Myocyte (in vitro differentiated cells): ENCODE measurements at regions not wholly inside any gene's neighbourhood (a gene's known extent, or its start where the extent isn't known, plus 50 kb on each side); places are given as distances from the start of the nearest gene placed in this dataset.

Experiments
- DNase-seq: peaks from one replicate; pipeline ENCODE4 v3.0.0-alpha.2; 2012; ENCODE audit warnings: low read depth

DNA sequence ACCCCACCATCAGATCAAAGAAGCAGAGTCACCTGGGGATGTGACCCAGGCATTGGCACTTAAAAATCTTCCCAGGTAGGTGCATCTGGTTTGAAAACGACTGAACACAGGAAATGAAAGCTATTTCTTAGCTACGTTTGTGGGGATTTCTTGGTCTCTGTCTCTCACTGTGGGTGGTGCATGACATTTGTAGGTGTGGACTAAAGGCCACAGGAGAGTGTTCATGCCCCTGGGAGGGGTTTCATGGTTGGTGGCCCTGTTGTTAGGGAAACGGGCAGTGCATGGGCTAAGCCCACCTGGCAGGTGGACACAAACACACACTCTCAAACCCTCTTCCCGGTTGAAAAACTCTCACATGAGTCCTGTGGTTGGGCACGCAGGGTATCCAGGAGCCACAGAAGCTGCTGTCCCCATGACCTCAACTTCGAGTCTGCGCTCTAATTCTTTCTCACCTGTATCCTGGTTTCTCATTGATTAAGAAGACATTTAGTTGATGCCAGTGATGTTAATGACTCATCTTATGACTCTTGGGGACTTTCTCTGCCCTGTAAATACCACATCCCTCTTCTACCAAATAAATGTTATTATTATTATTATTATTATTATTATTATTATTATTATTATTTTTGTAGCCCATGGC is 119.4 kb downstream of the MRPS6 start:
- no peak for DNase-seq

DNA sequence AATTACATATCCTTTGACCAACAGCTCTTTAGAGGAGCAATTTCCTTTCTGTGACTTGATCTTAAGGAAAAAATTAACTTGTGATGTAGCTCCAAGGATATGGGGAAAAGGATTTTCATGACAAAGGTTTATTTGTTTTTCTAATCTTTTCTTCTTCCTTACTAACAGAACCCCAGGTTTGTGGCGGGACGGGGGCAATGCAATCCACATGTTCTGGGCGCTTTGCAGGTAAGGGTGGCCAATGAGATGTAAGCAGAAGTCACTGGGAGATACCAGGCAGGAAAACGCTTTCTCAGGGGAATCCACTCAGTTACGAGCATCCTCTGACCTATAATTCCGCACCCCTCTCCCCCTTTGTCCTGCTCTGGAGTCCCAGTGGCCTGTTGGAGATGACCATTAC is 122.0 kb downstream of the MRPS6 start:
- DNase-seq: no peak

DNA sequence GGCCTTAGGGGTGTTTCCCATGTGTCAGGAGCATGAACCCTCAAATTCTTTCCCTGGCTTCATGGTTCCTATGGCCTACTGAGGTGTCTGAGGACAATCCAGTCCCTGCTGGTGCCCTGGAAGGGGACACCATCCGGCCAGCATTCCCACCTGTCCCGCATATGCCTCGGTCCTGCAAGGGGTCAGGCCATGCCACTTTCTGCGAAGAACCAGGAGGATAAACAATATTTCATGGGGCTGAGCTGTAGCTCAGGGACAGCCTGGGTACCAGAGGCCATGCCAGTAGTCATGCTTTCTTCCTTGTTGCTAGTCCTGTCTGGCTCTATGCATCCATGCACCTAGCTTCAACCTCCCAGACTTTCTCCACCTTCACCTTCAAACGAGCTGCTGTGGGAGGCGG is 123.6 kb downstream of the MRPS6 start:
- no peak for DNase-seq

DNA sequence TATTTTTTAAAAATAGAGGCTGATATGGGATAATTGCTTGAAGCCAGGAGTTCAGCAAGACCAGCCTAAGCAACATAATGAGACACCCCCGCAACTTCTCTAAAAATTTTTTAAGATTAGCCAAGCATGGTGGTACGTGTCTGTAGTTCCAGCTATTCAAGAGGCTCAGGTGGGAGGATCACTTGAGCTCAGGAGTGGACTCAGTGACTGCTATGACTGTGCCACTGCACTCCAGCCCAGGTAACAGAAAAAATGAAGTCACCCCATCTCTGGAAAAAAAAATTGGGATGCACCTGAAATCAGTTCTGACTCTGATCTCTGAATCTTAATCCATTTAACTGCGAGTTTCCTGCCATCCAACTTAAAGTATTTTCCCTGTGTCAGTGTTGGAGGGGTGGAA is 124.2 kb downstream of the MRPS6 start:
- DNase-seq: no peak

DNA sequence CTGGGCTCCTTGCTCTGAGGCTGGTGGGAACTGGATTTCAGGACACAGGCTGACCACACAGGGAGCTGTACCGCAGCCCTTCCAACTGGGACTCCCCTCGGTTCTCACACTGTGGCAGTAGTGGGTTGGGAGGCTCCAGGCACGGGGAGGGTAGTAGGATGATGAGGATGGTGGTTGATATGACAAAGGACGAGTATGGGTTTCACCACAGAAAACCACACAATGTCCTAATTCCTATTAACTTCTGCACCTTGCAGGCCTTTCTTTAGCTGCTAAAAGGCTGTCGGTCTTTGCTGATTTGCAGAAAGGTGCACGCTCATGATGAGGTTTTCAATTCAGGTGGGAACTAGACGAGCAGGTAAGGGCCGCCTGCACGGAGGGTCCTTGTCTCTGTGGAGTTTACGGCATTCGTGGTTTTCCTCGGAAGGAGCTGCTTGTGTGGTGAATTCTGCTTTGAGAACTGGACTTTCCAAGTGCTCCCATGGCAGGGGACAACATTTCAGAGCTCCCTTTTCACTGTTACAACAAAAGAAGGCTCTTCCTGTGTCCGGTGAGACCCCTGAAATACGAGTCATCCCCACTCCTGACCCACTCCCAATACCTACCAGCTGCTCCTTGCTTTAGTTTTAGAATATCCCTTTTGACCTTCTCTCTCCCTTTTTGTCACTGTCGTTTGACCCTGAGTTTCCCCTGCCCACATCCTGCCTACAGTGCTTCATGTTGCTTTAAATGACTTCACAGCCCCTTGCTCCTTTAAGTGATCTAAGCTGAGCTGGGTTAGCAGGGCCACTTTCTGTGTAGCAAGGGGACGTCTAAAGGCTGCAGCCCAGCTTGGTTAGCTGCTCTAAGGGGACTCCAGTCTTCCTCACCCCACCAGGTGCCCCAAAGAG is 125.1 kb downstream of the MRPS6 start:
- DNase-seq: no peak

DNA sequence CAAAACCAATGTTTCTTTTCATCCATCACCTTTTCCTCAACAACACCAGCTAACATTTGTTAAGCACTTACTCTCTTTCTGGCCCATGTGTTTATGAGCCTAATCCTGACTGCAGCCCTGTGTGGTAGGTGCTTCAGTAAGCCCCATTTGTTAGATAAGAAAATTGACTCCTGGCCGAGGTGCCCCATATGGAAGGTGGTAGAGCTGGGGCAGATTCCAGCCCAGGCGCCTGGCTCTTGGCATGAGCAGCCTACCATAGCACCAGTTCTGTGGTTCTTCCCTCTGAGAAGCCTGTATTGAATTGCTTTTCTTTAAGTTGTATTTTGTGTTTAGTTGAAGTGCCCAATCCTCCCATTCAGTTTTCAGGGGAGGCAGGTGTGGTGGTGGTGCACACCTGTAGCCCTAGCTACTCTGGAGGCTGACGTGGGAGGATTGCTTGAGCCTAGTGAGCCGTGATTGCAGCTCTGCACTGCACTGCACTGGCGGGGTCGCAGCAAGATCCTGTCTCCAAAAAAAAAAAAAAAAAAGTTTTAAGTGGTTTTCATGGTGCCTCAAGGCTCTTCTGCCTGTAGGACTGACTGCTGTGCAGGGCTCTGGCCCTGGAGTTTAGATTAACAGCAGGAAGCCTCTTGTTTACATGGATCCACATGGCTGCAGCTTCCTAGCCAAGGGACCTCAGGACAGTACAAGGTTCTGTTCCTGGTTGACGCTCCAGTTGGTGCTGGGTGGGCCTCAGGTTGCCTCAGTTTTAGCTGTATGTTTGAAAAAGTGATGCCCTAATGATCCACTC is 125.9 kb downstream of the MRPS6 start:
- no peak for DNase-seq

- DNase-seq: no peak
These were observed 127.0 kb downstream of the MRPS6 start for GRCh38 chr21:34200288-34200905.

GRCh38 chr21:34201001-34201400 is 127.6 kb downstream of the MRPS6 start:
- DNase-seq: no peak

- DNase-seq: no peak
These were observed 128.1 kb downstream of the MRPS6 start for GRCh38 chr21:34201481-34201858.

- DNase-seq: no peak
These were observed 129.4 kb downstream of the MRPS6 start for GRCh38 chr21:34202553-34203372.

- DNase-seq: no peak
These were observed 130.6 kb downstream of the MRPS6 start for GRCh38 chr21:34203851-34204420.

DNA sequence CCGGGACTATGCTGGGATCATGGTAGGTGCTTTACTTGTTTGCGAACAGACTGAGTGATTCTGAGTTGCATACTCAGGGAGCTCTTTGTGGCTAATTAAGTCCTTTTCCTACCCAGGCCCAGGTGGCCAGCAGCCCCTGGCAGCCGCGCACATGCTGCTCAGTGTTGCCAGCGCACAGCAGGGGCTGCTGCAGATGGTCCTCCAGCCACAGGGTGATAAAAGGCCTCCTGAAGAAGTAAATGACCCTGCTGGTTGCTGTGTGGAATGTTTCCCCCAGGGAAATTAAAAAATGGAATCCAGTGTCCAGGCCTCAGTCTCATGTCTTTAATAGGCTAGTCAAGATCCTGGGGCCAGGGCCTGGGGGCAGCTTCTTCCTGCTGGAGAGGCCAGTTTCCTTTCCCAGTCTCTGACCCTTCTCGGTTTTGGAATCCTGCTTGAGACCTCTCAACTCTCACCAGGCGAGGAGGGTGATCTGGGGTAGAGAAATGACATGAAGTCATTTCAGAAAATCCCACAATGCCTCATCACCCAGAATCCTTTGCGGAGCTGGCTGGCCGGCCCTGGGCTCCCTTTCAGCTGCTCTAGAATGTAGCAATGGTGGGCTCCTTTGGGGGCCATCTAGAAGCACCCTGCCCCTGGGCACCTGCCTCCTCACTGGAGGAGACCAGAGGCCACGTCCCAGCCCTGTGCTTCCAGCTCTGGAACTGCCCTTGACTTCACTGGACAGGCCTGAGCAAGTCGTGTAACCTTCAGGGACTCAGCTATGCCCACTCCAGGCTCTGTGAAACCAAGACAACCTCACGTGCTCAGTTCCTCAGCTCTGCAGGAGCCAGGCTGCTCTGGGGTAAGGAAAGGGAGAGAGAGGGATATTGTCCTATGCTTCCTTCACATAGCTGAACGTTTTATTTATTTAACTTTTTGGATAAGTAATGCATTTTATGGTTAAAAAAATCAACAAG is 131.4 kb downstream of the MRPS6 start:
- no peak for DNase-seq

- DNase-seq: no peak
These were observed 132.6 kb downstream of the MRPS6 start for GRCh38 chr21:34205811-34206571.

DNA sequence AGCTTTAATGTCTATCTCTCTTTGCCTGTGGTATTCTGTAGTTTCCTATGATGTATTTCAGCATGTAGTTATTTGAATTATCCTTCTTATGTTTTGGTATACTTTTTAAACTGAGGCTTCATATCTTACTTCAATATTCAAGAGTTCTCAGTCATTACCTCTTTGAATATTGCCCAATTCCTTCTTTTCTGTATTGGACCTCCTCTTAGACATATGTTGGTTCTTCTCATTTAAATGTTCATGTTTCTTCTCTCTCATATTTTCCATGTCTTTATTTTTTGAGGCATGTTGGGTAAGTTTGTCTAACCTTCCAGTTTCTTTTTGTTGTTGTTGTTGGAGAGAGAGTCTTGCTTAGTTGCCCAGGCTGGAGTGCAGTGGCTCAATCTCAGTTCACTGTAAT is 140.6 kb downstream of the MRPS6 start:
- no peak for DNase-seq

DNA sequence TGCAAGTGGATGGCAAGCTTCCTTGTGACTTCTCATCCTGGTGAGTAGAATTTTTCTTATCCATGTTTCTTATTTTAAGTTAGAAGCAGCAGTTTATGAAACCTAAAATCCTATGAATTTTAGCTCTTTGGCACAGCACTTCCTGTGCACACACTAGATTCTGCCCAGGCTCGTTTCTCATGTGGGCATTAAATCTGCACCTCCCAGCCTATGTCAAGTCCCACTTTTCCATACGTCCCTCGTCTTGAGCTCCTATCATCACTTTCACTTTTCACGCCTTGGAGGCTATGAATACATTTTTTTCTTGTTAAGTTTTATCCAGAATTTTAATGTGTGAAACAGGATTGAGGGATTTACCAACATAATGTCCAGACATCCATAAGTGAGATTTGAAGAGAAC is 142.1 kb downstream of the MRPS6 start:
- DNase-seq: no peak

DNA sequence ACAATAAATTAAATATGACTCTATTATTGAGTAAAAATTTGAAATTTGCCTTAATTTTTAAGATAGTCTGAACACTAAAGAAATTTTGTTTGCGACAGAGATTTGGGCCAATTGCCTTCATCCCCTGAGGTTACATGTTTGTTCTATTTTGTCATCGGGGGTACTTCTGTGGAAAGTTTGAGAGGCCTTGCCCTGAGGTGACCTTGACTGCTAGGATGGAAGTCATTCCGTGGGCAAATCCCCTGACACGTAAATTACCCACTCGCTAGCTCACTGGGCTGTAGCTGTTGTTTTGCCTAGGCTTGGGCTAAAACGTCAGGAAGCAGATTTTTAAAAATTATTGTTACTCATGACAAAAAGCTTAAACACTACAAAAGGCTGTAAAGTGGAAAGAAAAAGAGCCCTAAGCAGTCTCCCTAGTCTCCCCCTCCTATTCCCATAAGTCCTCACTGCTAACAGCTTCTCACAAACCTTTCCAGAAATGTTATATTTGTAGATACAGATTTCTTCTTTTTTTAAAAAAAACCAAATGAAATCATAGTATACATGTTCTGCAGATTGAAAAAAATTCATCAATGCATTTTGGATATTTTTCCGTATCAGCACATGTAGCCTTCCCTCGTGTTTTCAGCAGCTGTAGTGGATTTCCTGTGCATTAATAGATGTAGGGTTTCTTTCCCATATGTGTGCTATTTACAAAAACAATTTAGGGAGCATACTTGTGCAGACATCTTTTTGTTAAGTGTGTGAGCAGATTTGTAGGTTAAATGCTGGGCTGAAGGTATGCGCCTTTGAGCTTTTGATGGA is 142.7 kb downstream of the MRPS6 start:
- peak; percentile 4 for DNase-seq

- DNase-seq: no peak
These were observed 143.3 kb downstream of the MRPS6 start for GRCh38 chr21:34216718-34217032.

DNA sequence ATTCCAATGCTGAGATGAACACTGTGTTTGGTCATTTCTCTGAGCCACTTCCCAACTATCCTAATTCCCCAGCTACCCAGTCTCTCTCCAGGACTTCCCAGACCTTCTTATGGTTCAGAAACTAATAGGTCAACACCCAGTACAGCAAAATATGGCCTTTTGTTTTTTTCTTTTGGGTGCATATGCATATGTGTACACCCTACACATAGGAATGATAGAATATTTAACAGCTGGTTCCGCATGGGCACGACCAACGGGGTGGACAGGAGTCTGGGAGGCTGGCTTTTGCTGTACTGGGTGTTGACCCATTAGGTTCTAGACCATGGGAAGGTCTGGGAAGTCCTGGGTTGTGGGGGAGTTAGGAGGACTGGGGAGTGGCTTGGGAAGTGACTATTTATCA is 143.9 kb downstream of the MRPS6 start:
- DNase-seq: no peak
